ENCODE measurements at regions not wholly inside any gene's neighbourhood (a gene's known extent, or its start where the extent isn't known, plus 50 kb on each side); places are given as distances from the start of the nearest gene placed in this dataset.

GRCh38 chr15:56519000-56519399 is 54.1 kb upstream of the MNS1 start:
- TF ChIP-seq CTCF (conservative IDR thresholded peaks at IDR 0.05; ENCODE audit: low read depth, low read length), result no peak
- no peak for TF ChIP-seq EZH2 (IDR thresholded peaks at IDR 0.05; ENCODE audit: low read length, unreplicated experiment)
- TF ChIP-seq EZH2phosphoT487 (IDR thresholded peaks at IDR 0.05; ENCODE audit: borderline replicate concordance, low read length), result no peak

Measured in PC-3 (cell line).